ENCODE measurements at regions not wholly inside any gene's neighbourhood (a gene's known extent, or its start where the extent isn't known, plus 50 kb on each side); places are given as distances from the start of the nearest gene placed in this dataset.
"Not testable (repeated sequence)": the region's sequence is repeated elsewhere in the genome, so short reads cannot be mapped to it uniquely, and the experiment has no call there.

- peak; percentile 45 for DNase-seq (ENCODE audit: low spot score)
These were observed 1002.9 kb upstream of the KCND2 start for GRCh38 chr7:119270045-119270464.

- DNase-seq (ENCODE audit: low spot score): no peak
These were observed 1002.3 kb upstream of the KCND2 start for GRCh38 chr7:119270644-119271043.

GRCh38 chr7:119271147-119271779, 1001.7 kb upstream of the KCND2 start:
- no peak for DNase-seq (ENCODE audit: low spot score)

- no peak for DNase-seq (ENCODE audit: low spot score)
These were observed 991.7 kb upstream of the KCND2 start for GRCh38 chr7:119281181-119281846.

- no peak for DNase-seq (ENCODE audit: low spot score)
These were observed 989.6 kb upstream of the KCND2 start for GRCh38 chr7:119283353-119283752.

- no peak for DNase-seq (ENCODE audit: low spot score)
These were observed 984.6 kb upstream of the KCND2 start for GRCh38 chr7:119288416-119288815.

GRCh38 chr7:119300341-119300740, 972.6 kb upstream of the KCND2 start:
- not testable (repeated sequence) for DNase-seq (ENCODE audit: low spot score)

- no peak for DNase-seq (ENCODE audit: low spot score)
These were observed 952.7 kb upstream of the KCND2 start for GRCh38 chr7:119320316-119320715.

- no peak for DNase-seq (ENCODE audit: low spot score)
These were observed 943.3 kb upstream of the KCND2 start for GRCh38 chr7:119329715-119330114.

GRCh38 chr7:119335405-119335804, 937.6 kb upstream of the KCND2 start:
- DNase-seq (ENCODE audit: low spot score): no peak

- no peak for DNase-seq (ENCODE audit: low spot score)
These were observed 931.2 kb upstream of the KCND2 start for GRCh38 chr7:119341822-119342221.

GRCh38 chr7:119343289-119343688, 929.7 kb upstream of the KCND2 start:
- DNase-seq (ENCODE audit: low spot score): no peak

- DNase-seq (ENCODE audit: low spot score): no peak
These were observed 928.5 kb upstream of the KCND2 start for GRCh38 chr7:119344466-119344865.

GRCh38 chr7:119348491-119348890, 924.5 kb upstream of the KCND2 start:
- DNase-seq (ENCODE audit: low spot score): no peak

- DNase-seq (ENCODE audit: low spot score): no peak
These were observed 922.6 kb upstream of the KCND2 start for GRCh38 chr7:119350334-119350733.

GRCh38 chr7:119351320-119351719, 921.7 kb upstream of the KCND2 start:
- DNase-seq (ENCODE audit: low spot score): no peak

GRCh38 chr7:119374436-119374835, 898.5 kb upstream of the KCND2 start:
- no peak for DNase-seq (ENCODE audit: low spot score)

- DNase-seq (ENCODE audit: low spot score): no peak
These were observed 895.1 kb upstream of the KCND2 start for GRCh38 chr7:119377861-119378260.

- no peak for DNase-seq (ENCODE audit: low spot score)
These were observed 890.2 kb upstream of the KCND2 start for GRCh38 chr7:119382726-119383125.

- DNase-seq (ENCODE audit: low spot score): no peak
These were observed 878.0 kb upstream of the KCND2 start for GRCh38 chr7:119395024-119395423.

GRCh38 chr7:119397156-119397555, 875.8 kb upstream of the KCND2 start:
- DNase-seq (ENCODE audit: low spot score): no peak

- DNase-seq (ENCODE audit: low spot score): no peak
These were observed 864.4 kb upstream of the KCND2 start for GRCh38 chr7:119408596-119408995.

GRCh38 chr7:119413314-119413805, 859.6 kb upstream of the KCND2 start:
- no peak for DNase-seq (ENCODE audit: low spot score)

GRCh38 chr7:119415682-119416081, 857.3 kb upstream of the KCND2 start:
- DNase-seq (ENCODE audit: low spot score): no peak

All from COLO829 (cell line).